ENCODE measurements at regions not wholly inside any gene's neighbourhood (a gene's known extent, or its start where the extent isn't known, plus 50 kb on each side); places are given as distances from the start of the nearest gene placed in this dataset.

DNA sequence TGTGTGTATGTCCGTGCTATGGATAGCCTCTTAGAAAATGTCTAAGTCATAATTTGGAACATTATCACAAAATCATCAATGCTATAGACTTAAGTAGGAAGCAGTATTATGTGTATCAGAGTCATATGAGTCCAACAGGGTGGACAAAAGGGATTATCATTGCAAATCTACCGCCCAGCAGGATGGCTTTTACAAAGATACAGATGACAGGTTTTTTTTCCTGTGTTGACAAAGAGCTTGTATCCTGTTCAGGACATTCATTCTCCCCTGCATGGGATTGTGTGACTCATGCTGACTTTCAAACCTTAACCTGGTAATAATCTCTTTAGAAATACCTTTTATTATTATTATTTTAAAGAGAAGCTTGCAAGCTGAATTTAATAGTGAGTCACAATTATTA, 310.3 kb upstream of the GNPDA2 start:
- TF ChIP-seq, protein P1, sequence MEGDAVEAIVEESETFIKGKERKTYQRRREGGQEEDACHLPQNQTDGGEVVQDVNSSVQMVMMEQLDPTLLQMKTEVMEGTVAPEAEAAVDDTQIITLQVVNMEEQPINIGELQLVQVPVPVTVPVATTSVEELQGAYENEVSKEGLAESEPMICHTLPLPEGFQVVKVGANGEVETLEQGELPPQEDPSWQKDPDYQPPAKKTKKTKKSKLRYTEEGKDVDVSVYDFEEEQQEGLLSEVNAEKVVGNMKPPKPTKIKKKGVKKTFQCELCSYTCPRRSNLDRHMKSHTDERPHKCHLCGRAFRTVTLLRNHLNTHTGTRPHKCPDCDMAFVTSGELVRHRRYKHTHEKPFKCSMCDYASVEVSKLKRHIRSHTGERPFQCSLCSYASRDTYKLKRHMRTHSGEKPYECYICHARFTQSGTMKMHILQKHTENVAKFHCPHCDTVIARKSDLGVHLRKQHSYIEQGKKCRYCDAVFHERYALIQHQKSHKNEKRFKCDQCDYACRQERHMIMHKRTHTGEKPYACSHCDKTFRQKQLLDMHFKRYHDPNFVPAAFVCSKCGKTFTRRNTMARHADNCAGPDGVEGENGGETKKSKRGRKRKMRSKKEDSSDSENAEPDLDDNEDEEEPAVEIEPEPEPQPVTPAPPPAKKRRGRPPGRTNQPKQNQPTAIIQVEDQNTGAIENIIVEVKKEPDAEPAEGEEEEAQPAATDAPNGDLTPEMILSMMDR (IDR thresholded peaks at IDR 0.05): no peak
- no peak for TF ChIP-seq POLR2A (IDR thresholded peaks at IDR 0.05)

Measured in right lobe of liver (tissue), 4 donors.